ENCODE measurements at regions not wholly inside any gene's neighbourhood (a gene's known extent, or its start where the extent isn't known, plus 50 kb on each side); places are given as distances from the start of the nearest gene placed in this dataset.
"Not testable (repeated sequence)": the region's sequence is repeated elsewhere in the genome, so short reads cannot be mapped to it uniquely, and the experiment has no call there.

DNA sequence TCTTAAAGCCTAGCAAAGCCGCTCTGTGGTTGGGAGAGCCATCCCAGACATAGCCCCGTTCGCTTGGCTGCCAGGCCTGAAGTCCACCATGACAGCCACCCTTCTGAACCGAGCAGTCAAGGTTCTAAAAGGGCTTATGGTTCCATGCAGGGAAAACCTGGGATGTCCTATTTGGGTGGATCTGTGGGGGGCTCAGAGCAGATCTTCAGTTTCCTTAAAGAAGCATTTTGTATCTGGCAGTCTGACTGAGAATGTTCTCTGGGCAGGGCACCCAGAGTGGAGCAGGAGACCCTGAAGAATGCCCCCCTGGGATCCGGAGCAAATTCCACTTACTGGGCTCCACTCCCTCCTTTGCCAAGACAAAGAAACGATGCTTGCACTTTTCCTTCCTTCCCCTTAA, 127.2 kb downstream of the IRX5 start:
- FAIRE-seq = no peak
- no peak for DNase-seq (ENCODE audit: extremely low spot score, insufficient read length, low read depth)

DNA sequence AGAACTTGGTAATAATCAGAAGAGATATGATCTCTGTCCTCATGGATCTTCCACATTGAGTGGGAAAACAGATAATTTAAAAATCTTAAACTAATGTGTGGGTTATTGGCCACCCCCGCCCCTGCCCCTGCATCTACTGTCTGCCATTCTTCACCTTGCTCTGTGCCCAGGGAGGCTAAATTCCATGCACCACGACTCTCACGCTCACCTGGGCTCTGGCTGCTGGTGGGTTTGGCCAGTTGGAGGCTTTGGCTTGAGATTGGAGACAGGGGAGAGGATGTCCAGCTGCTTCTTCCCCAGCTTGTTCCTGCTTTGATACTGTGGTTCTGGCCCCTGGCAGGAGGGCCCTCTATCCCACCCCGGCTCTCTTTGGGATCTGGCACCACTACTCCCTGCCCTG, 127.9 kb downstream of the IRX5 start:
- FAIRE-seq = no peak
- no peak for DNase-seq (ENCODE audit: extremely low spot score, insufficient read length, low read depth)

DNA sequence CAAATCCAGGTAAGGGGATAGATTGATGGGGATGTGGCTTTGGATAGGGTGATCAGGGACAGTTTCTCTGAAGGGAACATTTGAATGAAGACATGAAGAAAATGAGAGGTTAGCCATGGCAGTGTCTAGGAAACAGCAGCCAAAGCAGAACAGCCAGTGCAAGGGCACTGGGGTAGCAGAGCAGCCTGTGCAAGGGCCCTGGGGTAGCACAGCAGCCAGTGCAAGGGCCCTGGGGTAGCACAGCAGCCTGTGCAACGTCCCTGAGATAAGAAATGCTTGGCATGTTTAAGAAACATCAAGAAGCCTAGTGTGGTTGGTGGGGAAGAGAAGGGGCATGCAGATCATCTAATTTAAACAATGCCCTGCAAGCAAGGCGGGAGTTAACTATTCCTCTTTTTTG, 128.5 kb downstream of the IRX5 start:
- FAIRE-seq = no peak
- no peak for DNase-seq (ENCODE audit: extremely low spot score, insufficient read length, low read depth)

DNA sequence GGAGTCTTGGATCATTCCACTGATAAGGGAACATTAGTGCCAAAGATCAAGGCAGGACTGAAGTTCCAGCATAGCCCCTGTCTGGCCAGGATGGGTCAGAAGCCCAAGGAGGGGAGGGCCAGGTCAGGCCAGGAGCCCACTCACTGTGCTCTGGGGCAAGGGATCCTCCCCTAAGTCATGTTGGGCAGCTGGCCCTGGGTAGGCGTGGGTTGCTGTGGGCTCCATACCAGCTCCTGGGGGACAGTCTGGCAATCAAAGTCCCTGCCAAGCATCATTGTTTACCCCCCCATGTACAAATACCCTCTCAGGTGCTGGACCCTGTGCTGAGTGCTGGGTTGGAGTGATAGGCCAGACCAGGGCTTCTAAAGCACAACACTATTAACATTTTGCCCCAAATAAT, 130.5 kb downstream of the IRX5 start:
- DNase-seq (ENCODE audit: extremely low spot score, insufficient read length, low read depth) (no peak), FAIRE-seq (no peak)

DNA sequence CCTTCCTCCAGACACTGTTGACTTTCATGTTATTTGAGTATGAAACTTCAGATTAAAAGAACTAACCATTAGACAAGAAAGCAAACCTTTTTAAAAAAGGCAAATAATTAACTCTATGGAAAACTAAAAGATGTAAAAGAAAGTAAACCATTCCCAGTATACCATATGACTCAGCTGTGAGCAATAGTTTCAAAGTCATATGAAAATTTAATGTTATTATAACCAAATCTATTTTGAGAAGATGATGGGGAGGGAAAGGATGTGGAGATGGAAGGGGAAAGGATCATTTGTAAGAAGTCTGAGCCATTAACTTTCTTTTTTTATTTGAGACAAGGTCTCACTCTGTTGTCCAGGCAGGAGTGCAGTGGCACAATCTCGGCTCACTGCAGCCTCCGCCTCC, 131.8 kb downstream of the IRX5 start:
- FAIRE-seq = no peak
- DNase-seq (ENCODE audit: extremely low spot score, insufficient read length, low read depth) = no peak

DNA sequence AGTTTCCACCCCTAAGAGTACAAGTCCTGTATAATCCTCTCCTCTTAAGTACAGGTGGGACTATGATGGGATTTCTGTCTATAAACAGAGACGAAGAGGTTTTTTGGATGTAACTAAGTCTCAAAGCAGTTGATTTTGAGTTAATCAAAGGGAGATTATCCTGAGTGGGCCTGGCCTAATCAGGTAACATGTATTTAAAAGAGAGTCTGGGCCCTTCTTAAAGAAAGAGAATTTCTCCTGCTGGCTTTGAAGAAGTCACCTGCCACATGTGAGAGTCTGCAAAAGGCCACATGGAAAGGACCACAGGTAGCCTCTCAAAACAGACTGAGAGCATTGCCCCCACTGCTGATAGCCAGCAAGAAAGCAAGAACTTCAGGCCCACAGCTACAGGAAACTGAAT, 142.3 kb downstream of the IRX5 start:
- DNase-seq (ENCODE audit: extremely low spot score, insufficient read length, low read depth) (no peak), FAIRE-seq (no peak)

DNA sequence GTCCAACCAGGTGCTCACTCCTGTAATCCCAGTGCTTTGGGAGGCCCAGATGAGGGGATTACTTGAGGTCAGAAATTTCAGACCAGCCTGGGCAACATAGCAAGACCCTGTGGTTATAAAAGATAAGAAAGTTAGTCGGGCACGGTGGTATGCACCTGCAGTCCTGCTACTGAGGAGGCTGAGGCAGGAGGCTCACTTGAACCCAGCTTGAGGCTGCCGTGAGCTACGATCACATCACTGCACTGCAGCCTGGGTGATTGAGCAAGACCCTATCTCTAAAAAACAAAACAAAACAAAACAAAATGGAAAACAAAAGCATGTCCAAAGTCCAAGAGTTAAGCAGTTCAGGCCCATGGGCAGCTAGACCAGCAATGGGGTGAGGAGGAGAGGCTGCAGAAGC, 143.2 kb downstream of the IRX5 start:
- DNase-seq (ENCODE audit: extremely low spot score, insufficient read length, low read depth) (no peak), FAIRE-seq (no peak)

DNA sequence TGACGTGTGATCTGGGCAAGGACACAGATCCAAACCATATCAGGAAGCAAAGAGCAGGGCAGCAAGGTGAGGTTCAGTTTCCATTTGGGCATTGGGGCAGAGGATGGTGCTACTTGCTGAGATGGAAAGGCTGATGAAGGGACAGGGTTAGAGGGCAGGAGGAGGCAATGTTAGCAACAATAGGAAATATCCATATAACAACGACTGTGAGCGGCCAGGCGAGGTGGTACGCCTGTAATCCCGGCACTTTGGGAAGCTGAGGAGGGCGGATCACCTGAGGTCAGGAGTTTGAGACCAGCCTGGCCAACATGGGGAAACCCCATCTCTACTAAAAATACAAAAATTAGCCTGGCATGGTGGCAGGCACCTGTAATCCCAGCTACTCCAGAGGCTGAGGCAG, 144.5 kb downstream of the IRX5 start:
- not testable (repeated sequence) for FAIRE-seq; DNase-seq (ENCODE audit: extremely low spot score, insufficient read length, low read depth)

DNA sequence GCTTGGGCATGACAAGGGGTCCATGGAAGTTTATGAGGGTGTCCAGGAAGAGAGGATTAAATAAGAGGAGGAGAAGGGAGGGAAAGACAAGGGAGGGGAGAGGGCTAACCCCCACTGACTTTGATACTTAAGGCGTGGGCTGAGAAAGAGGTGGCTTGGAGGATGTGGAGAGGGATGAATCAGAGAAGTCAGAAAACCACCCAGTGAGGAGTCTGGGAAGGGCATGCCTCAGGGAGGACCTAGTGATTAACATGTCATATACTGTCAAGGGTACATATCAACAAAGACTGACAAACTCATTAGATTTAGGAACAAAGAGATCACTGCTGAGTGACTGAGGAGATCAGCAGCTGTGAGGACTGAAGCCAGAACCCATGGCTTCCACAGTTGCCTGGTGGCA, 145.4 kb downstream of the IRX5 start:
- no peak for FAIRE-seq
- DNase-seq (ENCODE audit: extremely low spot score, insufficient read length, low read depth) = no peak

DNA sequence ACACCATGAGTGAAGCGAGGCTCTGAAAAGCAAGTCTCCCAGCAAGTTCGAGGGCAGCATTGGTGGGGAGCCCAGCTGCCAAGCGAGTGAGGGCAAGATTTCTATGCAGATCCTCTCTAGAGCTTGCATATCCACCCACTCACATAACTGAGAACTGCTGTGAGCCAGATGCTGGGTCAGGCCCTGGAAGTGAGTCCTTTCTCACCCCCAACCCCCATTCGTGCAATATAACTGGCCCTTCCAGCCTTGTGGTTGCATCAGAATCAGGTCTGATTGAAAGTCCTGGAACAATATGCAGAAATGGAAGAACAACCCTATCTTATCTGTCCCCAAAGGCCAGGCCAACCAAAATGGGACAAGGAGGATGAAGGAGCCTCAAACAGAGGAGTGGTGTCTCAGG, 146.6 kb downstream of the IRX5 start:
- DNase-seq (ENCODE audit: extremely low spot score, insufficient read length, low read depth) (no peak), FAIRE-seq (no peak)

DNA sequence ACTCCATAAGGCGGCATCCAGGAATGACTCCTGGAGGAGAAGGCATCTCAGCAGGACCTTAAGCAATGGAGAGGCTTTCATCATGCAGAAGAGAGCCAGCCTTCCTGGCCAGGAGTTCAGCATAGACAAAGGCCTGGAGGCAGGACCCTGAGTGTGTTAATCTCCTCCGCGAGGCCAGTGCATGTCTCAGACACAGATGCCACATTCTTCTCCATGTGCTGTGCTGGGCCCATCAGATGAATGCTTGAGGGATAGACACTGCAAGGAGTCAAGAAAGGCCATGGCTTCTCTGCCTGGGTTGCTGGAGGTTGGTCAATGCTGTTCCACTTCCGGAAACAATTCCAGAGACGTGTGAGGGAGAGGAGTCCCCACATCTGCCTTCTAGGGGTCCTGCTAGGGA, 147.5 kb downstream of the IRX5 start:
- FAIRE-seq (no peak), DNase-seq (ENCODE audit: extremely low spot score, insufficient read length, low read depth) (no peak)

DNA sequence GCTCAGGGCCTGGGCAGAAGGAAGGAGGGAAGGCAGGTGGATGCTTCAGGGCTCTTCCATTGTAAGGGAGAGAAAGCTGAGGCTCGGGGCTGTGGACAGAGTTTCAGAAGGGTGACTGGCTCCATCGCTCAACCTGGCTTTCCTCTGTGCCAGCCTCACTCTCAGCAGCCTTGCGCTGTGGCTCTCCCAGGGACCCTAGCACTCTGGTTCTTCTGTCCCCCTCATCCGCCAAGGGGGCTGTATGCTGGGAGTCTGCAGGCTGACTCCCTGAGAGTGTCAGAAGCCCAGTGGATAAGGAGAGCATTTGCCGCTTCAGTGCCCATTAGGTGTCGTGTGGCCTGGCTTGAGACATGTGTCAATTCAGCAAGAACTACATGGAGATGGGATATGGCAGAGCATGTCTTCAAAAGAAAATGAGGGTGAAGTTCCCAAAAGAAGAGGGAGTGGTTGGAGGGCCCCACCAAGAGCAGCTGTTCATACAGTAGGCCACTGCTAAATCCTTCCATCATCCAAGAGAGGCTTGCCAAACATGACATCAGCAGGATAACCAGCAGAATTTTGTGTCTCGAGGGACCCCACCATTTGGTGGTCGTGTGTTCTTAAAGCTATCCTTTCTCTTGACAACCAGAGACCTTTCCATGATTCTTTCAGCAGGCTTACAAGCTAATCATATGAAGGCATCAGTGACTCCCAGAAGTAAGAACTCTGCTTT, 148.2 kb downstream of the IRX5 start:
- FAIRE-seq = no peak
- no peak for DNase-seq (ENCODE audit: extremely low spot score, insufficient read length, low read depth)

DNA sequence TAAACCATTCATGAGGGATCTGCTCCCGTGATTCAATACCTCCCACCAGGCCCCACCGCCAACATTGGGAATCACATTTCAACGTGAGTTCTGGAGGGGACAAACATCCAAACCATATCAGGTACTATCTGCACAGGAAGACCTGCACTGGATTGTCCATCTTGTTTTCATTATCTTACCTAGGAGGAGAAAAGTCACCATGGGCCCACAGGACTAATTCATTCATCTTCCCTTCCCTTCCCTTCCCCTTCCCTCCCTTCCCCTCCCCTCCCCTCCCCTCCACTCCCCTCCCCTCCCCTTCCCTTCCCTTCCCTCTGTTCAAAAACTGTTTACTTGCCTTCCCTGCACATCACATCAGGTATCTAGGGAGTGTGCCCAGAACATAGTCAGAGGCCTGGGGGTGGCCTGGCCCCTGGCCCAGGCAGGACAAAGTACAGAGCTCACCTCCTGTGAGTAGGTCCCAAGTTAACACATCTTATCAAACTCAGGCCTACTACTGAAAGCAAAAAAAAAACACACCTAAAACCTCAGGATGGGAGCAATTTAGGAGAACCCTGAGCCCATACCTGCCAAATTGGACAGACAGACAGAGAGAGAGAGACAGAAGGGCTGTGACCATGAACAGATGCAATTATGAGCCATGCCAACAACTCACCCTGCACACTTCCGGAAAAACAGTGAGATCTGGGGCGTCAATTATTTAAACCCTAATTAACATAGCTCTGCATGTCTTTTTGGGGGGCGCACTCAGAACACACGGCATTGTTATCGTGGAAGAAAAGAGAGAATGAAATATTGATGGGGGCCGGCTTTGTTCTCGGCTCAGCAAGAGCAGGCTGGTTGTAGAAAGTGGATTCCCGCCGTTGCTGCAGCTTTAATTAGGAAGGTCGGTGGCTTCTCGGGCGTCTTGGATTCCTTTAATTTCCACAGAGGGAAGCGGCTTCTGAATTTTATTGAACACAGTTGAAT, 151.2 kb downstream of the IRX5 start:
- FAIRE-seq (no peak), DNase-seq (ENCODE audit: extremely low spot score, insufficient read length, low read depth) (no peak)

DNA sequence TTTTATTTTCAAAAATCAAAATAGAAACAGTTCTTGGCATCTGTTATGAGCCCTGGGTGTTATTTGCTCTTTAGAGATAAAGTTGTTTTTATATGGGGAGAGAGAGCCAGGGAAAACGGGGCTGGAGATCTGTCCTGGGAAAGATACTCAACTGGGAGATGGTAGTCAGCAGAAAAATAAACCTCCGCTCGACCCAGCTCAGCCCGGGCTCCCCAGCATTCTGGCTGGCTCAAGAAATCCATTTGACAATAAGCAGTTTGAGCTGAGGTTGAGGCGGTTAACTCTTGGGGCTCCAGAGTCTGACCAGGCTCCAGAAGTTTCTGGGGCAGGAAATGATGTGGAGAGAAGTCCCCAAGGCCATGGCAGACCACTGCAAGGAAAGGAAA, 151.9 kb downstream of the IRX5 start:
- FAIRE-seq = no peak
- DNase-seq (ENCODE audit: extremely low spot score, insufficient read length, low read depth) = no peak

DNA sequence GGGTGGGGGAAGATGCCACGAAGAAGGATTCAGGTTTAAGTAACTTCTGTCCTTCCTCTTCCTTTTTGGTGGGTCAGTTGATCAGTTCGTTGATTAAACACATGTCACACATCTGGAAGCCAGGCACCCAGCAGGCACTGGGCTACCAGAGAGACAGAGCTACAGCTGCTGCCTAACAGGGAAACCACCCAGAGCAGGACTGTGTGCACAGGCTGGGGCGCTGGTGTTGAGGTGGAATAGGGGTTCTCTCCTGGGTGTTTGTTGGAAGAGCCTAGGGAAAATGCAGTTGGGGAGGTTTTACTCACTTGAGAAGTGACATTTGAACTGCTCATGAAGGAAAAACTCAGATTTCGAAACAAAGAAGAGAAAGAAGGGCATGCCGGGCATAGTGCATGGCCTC, 152.4 kb downstream of the IRX5 start:
- FAIRE-seq = no peak

DNA sequence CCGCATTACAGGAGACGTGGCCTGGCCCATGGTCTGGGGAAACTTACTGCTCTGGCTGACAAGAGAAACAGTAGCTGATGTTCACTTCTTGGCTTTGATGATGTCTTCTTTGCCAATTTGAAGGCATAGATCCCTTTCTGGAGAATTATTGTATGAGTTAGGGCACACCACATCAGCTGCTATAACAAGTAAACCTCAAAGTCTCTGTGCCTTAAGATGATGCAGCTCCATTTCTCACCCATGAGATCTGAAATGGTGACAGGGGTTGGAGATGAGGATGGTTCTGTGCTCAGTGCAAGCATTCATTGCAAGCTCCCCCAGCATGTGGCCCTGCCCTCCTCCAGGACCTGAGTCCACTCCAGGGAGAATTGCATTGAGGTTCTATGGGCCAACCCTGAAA, 157.4 kb downstream of the IRX5 start:
- no peak for FAIRE-seq
- DNase-seq (ENCODE audit: extremely low spot score, insufficient read length, low read depth) = no peak

More for the DNA sequence above, 152.4 kb downstream of the IRX5 start:
- DNase-seq (ENCODE audit: extremely low spot score, insufficient read length, low read depth) = no peak

DNA sequence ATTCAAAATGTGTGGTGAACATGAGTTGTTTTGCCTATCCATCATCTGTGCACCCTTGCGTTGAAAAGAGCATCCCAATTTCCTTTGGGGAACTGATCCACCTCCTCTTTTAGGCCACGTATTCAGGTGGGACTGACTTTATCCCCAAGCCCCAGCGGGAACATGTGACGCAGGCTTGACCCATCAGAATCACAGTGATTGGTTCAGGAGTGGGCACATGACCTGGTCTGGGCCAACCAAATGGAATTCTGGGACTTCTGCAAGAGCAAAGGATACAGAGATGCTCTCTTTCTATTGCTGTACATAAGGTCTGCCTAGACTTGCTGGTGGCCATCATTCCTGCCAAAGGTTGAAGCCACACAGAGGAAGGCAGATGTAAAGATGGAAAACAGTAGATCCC, 158.9 kb downstream of the IRX5 start:
- no peak for FAIRE-seq
- no peak for DNase-seq (ENCODE audit: extremely low spot score, insufficient read length, low read depth)

DNA sequence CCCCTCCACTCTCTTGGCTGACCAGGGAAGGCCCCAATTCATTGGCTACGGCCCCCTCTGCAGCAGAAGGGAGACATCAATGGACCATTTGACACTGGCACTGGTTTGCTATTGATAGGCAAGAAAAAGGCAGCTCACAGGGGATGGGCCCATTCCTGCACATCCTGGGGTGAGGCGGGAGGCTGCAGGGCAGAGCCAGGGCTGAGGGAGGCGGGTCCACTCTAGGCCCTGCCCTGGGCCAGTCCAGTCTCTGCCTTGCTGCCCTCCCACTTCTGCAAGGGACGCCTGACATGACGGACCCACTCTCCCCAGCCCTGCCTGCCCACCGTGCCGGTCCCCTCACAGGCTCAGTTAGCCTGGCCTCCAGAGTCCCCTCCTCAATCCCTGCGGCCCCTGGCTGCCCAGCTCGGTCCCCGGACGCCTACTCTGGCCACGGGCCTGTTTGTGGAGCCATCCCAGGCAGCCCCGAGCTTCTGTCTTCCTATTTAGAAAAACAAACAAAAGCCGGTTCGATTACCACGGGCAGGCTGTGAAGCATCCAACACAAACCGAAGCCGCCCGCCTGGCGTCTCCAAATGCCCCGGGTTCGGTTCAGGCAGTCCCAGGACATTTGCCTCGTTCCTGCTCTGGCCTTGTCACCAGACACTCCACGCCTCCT, 160.7 kb downstream of the IRX5 start:
- FAIRE-seq = no peak
- DNase-seq (ENCODE audit: extremely low spot score, insufficient read length, low read depth) = no peak

DNA sequence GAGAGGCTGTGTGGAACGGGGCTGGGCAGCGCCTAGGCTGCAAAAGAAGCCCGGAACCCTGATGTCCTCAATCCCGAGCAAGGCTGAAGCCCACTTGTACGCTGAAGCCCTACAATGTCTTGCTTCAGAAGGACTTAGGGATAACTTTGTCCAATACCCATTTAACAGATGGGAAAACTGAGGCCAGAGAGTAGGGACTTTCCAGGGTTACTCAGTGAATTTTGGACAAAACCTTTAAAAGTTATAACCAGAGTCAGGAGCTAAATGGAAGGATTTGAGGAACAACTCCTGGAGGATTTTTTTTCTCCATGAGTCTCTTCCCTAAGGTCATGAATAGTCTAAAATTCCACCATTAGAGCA, 161.2 kb downstream of the IRX5 start:
- DNase-seq (ENCODE audit: extremely low spot score, insufficient read length, low read depth) (no peak), FAIRE-seq (no peak)

DNA sequence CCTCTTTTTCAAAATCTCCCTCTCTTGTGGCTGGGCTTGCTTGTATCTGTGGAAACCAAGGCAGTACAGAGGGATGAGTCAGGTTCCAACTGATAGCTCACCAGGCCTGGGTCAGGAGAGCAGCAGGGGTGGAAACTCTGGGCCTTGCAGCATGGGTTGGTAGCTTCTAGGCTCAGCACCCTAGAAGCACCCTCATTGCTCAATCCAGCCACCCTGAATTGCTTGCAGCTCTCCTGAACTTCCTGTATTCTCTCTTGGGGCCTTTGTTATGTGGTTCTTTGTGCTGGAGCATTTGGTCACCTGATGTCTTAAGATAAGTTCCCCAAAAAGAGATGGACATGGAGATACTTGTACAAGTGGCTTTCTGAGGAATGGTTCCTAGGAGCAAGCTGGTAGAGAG, 169.4 kb downstream of the IRX5 start:
- FAIRE-seq (no peak), DNase-seq (ENCODE audit: extremely low spot score, insufficient read length, low read depth) (no peak)

DNA sequence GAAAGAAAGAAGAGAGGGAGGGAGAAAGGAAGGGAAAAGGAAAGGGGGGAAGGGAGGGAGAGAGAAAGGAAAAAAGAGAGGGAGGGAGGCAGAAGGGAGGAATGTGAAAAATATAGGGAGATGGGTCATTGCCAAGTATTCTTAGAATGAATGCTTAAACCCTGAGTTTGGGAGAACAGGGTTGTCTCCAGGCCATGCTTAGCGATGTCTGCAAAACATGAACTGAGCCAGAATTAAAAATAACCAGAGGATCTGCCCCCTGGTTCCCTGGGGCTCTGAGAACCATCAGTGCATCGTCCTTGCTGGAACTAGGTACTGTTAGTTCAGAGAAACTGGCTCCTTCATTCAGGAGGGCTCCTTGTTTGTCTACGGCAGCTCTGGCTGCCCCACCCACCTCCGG, 170.4 kb downstream of the IRX5 start:
- no peak for FAIRE-seq
- no peak for DNase-seq (ENCODE audit: extremely low spot score, insufficient read length, low read depth)
